Esophagus muscularis mucosa (tissue), 4 donors: ENCODE measurements at regions not wholly inside any gene's neighbourhood (a gene's known extent, or its start where the extent isn't known, plus 50 kb on each side); places are given as distances from the start of the nearest gene placed in this dataset.

Source experiments
- DNase-seq: peaks from one replicate; pipeline ENCODE4 v3.0.0-alpha.2; 2017; ENCODE audit errors: extremely low spot score
- H3K27ac ChIP-seq, 4 donors: fragments of 200-600 bp; sonication (generic); replicated peaks in 1 of 4; 1 replicate in 3 of 4; 2 replicates in 1 of 4; pipeline ENCODE4 v1.5.1; 2016 to 2019; ENCODE audit warnings: mild to moderate bottlenecking in 1 of 4
- H3K27me3 ChIP-seq, 4 donors: fragments of 200-600 bp; sonication (generic); one replicate each; pipeline versions ENCODE4 v1.5.1 to v1.6.0; 2016 to 2019
- H3K36me3 ChIP-seq, 4 donors: fragments of 200-600 bp; sonication (generic); one replicate each; pipeline ENCODE4 v1.5.1; 2016 to 2019
- H3K4me1 ChIP-seq, 4 donors: fragments of 200-600 bp; sonication (generic); one replicate each; pipeline ENCODE4 v1.5.1; 2016 to 2019
- H3K4me3 ChIP-seq, 4 donors: fragments of 200-600 bp; sonication (generic); 1 replicate in 2 of 4; 2 replicates in 2 of 4; pipeline ENCODE4 v1.5.1; 2016 to 2019; ENCODE audit warnings: mild to moderate bottlenecking in 4 of 4, moderate library complexity in 1 of 4
- H3K9me3 ChIP-seq, 4 donors: fragments of 200-600 bp; sonication (generic); 1 replicate in 3 of 4; 2 replicates in 1 of 4; pipeline ENCODE4 v1.5.1; 2016 to 2019
- EP300 ChIP-seq: sonication (generic); formaldehyde crosslinking; IDR thresholded peaks from one replicate; pipeline ENCODE4 v1.6.1; 2017; ENCODE audit warnings: antibody characterized with exemption
- POLR2A ChIP-seq: fragments of 450-650 bp; IDR thresholded peaks from one replicate; pipeline ENCODE4 v1.6.1; 2017; ENCODE audit warnings: antibody characterized with exemption, moderate library complexity, mild to moderate bottlenecking, low read depth
- POLR2AphosphoS5 ChIP-seq, 2 donors: sonication (generic); formaldehyde crosslinking; IDR thresholded peaks; one replicate each; pipeline ENCODE4 v1.6.1; 2017; ENCODE audit warnings: antibody characterized with exemption in 2 of 2
- WGBS: methylation state at CpG from one replicate; pipeline ENCODE4 v1.1.5; 2018; 5-methylcytosine and 5-hydroxymethylcytosine counted together
- intact Hi-C: fragments of 100-400 bp; cut with DNase I; formaldehyde crosslinking; loops from one replicate; pipeline ENCODE4 v1.15.1; 2023
- TF ChIP-seq, protein P1 (sequence below), 3 experiments: fragments of 200-600 bp in 2 of 3; fragments of 450-650 bp in 1 of 3; sonication (generic) in 2 of 3; IDR thresholded peaks; one replicate each; pipeline ENCODE4 v1.5.1; 2017 to 2019; ENCODE audit warnings: antibody characterized with exemption in 3 of 3, mild to moderate bottlenecking in 2 of 3, moderate library complexity in 1 of 3

DNA sequence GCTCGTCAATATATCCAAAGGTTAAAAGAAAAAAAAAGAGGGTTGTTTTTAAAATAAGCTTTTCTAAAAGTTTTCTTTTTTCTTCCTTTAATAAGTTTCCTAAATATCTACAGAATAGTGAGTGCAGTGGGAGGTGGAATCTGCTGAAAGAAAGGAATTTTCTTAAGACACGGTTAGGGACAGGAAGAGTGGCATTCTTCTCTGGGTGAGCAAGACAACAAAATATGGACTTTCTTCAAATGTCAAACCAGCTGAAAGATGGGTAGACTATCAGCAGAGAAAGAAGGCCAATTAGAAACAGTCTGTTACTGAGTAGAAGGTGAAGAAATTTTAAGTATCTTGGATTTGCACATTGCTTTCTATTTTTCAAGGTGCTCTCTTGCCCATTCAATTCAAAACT is 222.7 kb upstream of the PIK3C3 start:
- H3K27ac ChIP-seq = no peak overlapping the region
- no peaks in the 10 kb centered on the region for H3K4me1 ChIP-seq
- intact Hi-C loops = no loop called here
- H3K9me3 ChIP-seq = no peaks in the 10 kb centered on the region
- no peak overlapping the region for H3K4me3 ChIP-seq
- no peak for DNase-seq
- no peaks in the 10 kb centered on the region for H3K27me3 ChIP-seq
- no peak for TF ChIP-seq POLR2AphosphoS5 (IDR thresholded peaks at IDR 0.05)
- TF ChIP-seq, protein P1, sequence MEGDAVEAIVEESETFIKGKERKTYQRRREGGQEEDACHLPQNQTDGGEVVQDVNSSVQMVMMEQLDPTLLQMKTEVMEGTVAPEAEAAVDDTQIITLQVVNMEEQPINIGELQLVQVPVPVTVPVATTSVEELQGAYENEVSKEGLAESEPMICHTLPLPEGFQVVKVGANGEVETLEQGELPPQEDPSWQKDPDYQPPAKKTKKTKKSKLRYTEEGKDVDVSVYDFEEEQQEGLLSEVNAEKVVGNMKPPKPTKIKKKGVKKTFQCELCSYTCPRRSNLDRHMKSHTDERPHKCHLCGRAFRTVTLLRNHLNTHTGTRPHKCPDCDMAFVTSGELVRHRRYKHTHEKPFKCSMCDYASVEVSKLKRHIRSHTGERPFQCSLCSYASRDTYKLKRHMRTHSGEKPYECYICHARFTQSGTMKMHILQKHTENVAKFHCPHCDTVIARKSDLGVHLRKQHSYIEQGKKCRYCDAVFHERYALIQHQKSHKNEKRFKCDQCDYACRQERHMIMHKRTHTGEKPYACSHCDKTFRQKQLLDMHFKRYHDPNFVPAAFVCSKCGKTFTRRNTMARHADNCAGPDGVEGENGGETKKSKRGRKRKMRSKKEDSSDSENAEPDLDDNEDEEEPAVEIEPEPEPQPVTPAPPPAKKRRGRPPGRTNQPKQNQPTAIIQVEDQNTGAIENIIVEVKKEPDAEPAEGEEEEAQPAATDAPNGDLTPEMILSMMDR (IDR thresholded peaks at IDR 0.05) = no peak
- no peak for TF ChIP-seq EP300
- TF ChIP-seq POLR2A = no peak
- H3K36me3 ChIP-seq = no peaks in the 10 kb centered on the region
- WGBS = 77% methylated on average over 2 of the region's 2 CpGs

DNA sequence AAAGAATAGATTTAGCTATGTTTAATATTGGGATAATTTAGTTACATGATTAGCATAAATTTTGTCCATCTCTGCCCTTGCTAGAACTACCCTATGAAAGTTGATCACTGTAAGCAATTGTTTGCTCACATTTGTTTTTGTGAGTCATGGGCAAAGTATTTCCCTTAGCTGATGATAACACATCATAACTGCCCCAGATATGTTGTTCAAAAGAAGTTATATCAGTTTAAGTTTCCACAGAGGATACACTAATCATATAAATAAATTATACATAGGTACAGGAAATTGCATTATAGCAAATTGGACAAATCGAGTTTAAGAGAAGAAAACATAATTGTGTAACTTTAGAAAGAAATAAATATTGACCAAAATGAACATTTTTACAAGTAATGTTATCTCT is 223.2 kb upstream of the PIK3C3 start:
- intact Hi-C loops = no loop called here
- no peaks in the 10 kb centered on the region for H3K9me3 ChIP-seq
- H3K27ac ChIP-seq = no peak overlapping the region
- H3K4me3 ChIP-seq = no peak overlapping the region
- TF ChIP-seq POLR2AphosphoS5 (IDR thresholded peaks at IDR 0.05) (no peak), EP300 (no peak), POLR2A (no peak)
- TF ChIP-seq, protein P1 (IDR thresholded peaks at IDR 0.05) = no peak
- H3K27me3 ChIP-seq = no peaks in the 10 kb centered on the region
- H3K36me3 ChIP-seq = no peaks in the 10 kb centered on the region
- no peaks in the 10 kb centered on the region for H3K4me1 ChIP-seq
- WGBS = 67% methylated on average over 1 of the region's 1 CpG
- DNase-seq = no peak

DNA sequence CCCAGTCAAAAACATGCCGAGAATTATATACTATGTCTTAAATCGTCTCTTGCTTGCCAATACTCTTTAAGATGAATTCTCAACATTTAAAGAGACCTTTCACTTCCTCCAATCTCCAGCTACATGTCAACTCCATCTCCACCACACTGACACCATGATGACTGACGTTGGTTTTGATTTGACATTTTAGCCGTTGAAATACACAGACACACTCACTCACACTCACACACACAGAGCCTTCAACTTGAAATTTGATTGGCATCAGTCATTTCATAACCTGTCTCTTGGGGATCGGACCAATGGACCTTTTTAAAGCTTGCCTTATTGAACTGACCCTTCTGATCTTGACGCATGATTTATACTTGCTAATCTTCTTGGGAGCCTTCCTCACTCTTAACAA is 230.8 kb upstream of the PIK3C3 start:
- intact Hi-C loops = no loop called here
- TF ChIP-seq, protein P1 (IDR thresholded peaks at IDR 0.05) = no peak
- TF ChIP-seq EP300 (no peak), POLR2AphosphoS5 (IDR thresholded peaks at IDR 0.05) (no peak), POLR2A (no peak)
- Histone ChIP-seq H3K4me3 (no peak overlapping the region), H3K36me3 (no peaks in the 10 kb centered on the region), H3K9me3 (no peaks in the 10 kb centered on the region), H3K4me1 (no peaks in the 10 kb centered on the region), H3K27ac (no peak overlapping the region), H3K27me3 (no peaks in the 10 kb centered on the region)
- 81% methylated on average over 6 of the region's 6 CpGs for WGBS
- DNase-seq = no peak

DNA sequence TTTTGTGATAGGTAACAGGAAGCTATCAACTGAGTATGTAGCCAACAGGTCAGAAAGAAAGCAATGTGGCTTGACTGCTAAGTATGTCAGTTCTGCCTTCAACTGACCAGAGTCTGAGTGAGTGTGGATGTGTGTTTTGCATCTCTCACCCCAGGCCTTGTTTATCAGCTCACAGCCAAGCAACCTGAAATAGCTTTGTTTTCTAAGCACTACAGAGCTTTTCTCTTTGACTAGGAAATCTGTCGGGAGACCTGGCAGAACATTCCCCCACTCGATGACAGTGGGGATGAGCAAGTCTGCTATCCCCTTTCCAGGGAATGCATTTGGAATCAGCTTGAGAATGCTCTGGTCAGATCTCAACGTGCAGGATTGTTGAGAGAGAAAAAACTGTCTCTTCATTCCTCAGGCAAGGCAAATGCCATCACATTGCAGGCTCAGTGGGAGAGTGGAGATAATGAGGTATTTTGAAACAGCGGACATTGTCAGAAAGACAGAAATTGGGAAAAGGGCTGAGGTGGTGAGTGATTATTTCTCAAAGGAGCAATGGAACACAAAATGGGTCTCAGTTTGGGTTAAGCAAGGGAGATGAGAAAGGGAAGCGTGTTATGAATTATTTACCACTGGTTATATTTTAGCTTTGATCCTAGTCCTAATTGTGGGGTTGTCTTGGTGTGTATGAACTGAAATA is 233.8 kb upstream of the PIK3C3 start:
- DNase-seq = no peak
- intact Hi-C loops = no loop called here
- TF ChIP-seq POLR2AphosphoS5 (IDR thresholded peaks at IDR 0.05) = no peak
- no peak for TF ChIP-seq POLR2A
- TF ChIP-seq, protein P1 (IDR thresholded peaks at IDR 0.05) = no peak
- no peak for TF ChIP-seq EP300
- Histone ChIP-seq H3K27me3 (no peaks in the 10 kb centered on the region), H3K4me1 (no peaks in the 10 kb centered on the region), H3K9me3 (no peaks in the 10 kb centered on the region), H3K36me3 (no peaks in the 10 kb centered on the region), H3K4me3 (no peak overlapping the region), H3K27ac (no peak overlapping the region)
- WGBS = 57% methylated on average over 5 of the region's 5 CpGs

DNA sequence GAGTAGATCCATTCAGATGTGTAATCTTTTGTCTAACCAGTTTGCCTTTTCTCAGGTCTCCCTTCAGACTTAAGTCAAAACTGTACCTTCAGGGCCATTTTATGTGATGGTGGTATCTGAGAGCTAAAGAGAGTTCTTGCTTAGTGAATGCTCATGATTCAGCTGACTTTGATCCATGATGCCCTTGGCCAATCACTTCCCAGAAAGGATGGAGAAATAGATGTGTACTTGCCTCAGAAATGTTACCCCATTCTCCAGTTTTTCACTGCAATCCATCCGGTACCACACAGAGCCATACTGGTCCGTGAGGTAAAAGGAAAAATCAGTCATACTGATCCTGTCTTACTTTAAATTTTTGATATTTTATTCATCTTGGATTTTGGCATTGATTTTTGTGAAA is 234.8 kb upstream of the PIK3C3 start:
- H3K4me3 ChIP-seq = no peak overlapping the region
- H3K27me3 ChIP-seq = no peaks in the 10 kb centered on the region
- no peaks in the 10 kb centered on the region for H3K4me1 ChIP-seq
- DNase-seq = no peak
- TF ChIP-seq, protein P1 (IDR thresholded peaks at IDR 0.05) = no peak
- TF ChIP-seq EP300 (no peak), POLR2A (no peak), POLR2AphosphoS5 (IDR thresholded peaks at IDR 0.05) (no peak)
- no peaks in the 10 kb centered on the region for H3K36me3 ChIP-seq
- 82% methylated on average over 2 of the region's 2 CpGs for WGBS
- intact Hi-C loops = no loop called here
- no peak overlapping the region for H3K27ac ChIP-seq
- no peaks in the 10 kb centered on the region for H3K9me3 ChIP-seq
